HFFc6 (cell line): ENCODE measurements at regions not wholly inside any gene's neighbourhood (a gene's known extent, or its start where the extent isn't known, plus 50 kb on each side); places are given as distances from the start of the nearest gene placed in this dataset.

ENCODE experiments used
- DNase-seq: peaks from one replicate; pipeline ENCODE4 v3.0.0-alpha.2; 2018
- H3K27ac Mint-ChIP-seq: 2 replicates; pipeline ENCODE4 v1.8.0; 2020; ENCODE audit warnings: mild to moderate bottlenecking, mixed read lengths
- H3K27me3 Mint-ChIP-seq: 2 replicates; pipeline ENCODE4 v1.8.0; 2021; ENCODE audit warnings: mild to moderate bottlenecking, moderate library complexity, mixed read lengths; ENCODE audit not compliant: insufficient read depth
- H3K36me3 Mint-ChIP-seq: 2 replicates; pipeline ENCODE4 v1.8.0; 2021; ENCODE audit warnings: low read depth, mixed read lengths
- H3K4me1 Mint-ChIP-seq: 2 replicates; pipeline ENCODE4 v1.8.0; 2020; ENCODE audit warnings: low read depth, mixed read lengths
- H3K4me3 Mint-ChIP-seq: 2 replicates; pipeline ENCODE4 v1.8.0; 2020; ENCODE audit warnings: mild to moderate bottlenecking, moderate library complexity, mixed read lengths
- H3K9me3 Mint-ChIP-seq: 2 replicates; pipeline ENCODE4 v1.8.0; 2020; ENCODE audit warnings: mild to moderate bottlenecking, mixed read lengths
- TF ChIP-seq, protein P1 (sequence below): fragments of 200-600 bp; sonication (generic); IDR thresholded peaks from 2 replicates; pipeline ENCODE4 v1.5.0; 2021; ENCODE audit warnings: antibody characterized with exemption, mild to moderate bottlenecking

DNA sequence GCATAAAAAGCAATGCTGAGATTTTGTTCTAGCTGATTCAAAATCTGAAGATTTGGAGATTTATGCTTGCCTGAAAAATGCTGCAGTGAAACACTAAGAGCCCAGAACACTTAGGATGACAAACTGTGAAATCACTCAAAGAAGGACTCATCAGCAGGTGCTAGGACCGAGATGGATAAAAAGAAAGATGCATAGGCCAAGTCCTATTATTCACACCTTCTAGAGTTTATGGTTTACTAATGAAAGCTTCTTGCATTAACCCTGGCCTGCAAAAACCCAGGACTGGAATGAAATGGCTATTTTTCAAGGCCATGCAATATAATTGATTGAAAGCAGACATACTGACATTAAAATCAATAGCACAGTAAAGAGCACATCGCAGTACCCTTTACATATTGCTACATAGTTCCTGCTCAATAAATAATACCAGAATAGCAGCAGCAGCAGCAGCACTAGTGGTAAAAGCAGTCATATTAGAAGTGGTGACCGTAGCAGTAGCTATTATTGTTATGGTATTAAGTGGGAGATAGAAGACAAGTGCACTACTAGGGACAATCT, 161.7 kb downstream of the RAB38 start:
- DNase-seq, result no peak
- TF ChIP-seq, protein P1, sequence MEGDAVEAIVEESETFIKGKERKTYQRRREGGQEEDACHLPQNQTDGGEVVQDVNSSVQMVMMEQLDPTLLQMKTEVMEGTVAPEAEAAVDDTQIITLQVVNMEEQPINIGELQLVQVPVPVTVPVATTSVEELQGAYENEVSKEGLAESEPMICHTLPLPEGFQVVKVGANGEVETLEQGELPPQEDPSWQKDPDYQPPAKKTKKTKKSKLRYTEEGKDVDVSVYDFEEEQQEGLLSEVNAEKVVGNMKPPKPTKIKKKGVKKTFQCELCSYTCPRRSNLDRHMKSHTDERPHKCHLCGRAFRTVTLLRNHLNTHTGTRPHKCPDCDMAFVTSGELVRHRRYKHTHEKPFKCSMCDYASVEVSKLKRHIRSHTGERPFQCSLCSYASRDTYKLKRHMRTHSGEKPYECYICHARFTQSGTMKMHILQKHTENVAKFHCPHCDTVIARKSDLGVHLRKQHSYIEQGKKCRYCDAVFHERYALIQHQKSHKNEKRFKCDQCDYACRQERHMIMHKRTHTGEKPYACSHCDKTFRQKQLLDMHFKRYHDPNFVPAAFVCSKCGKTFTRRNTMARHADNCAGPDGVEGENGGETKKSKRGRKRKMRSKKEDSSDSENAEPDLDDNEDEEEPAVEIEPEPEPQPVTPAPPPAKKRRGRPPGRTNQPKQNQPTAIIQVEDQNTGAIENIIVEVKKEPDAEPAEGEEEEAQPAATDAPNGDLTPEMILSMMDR, result no peak
- Mint-ChIP-seq H3K9me3 (no peaks in the 10 kb centered on the region), H3K27ac (no peak overlapping the region), H3K36me3 (no peaks in the 10 kb centered on the region), H3K27me3 (peaks cover 3% of the 10 kb centered on the region; the same call in 1 of the 2 replicates), H3K4me1 (no peaks in the 10 kb centered on the region), H3K4me3 (no peak overlapping the region)

DNA sequence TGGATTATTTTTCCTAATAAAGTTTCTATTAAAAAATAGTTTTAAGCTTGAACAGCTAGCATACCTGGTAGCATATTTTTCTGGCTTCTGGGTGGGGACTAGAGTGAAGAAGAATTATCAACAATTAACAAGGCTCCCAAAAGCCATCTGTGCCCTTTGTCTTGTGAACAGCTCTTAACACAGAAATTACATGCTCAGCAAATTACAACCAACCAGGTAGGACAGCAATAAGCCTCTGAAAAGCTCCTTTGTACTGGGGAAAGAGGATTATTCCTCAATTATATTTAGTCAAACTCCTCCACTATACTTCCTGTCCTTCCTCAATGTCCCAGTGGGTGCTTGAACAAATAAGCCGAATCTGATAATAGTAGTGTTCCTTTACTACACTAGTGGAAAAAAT, 162.8 kb downstream of the RAB38 start:
- no peaks in the 10 kb centered on the region for H3K9me3 Mint-ChIP-seq
- peaks cover 3% of the 10 kb centered on the region; the same call in 1 of the 2 replicates for H3K27me3 Mint-ChIP-seq
- no peak overlapping the region for H3K4me3 Mint-ChIP-seq
- TF ChIP-seq, protein P1, result no peak
- no peaks in the 10 kb centered on the region for H3K36me3 Mint-ChIP-seq
- no peaks in the 10 kb centered on the region for H3K4me1 Mint-ChIP-seq
- no peak for DNase-seq
- H3K27ac Mint-ChIP-seq, result no peak overlapping the region

DNA sequence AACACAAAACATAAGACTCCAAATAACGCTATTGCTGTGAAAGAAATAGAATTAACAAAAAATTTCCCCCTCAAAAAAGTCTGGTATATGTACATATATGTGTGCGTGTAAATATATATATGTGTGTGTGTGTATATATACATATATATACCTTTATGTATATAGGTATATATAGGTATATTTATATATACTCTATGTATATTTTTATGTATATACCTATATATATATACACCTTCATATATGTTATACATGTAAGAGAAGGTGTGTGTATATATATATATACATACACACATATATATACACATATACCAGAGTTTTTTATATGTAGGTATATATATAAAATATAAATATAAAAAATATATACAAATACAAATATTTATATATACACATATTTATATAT, 199.2 kb downstream of the RAB38 start:
- Mint-ChIP-seq H3K27me3 (no peaks in the 10 kb centered on the region), H3K27ac (no peak overlapping the region), H3K4me1 (no peaks in the 10 kb centered on the region), H3K4me3 (no peak overlapping the region), H3K36me3 (no peaks in the 10 kb centered on the region), H3K9me3 (no peaks in the 10 kb centered on the region)
- TF ChIP-seq, protein P1, result no peak
- DNase-seq, result no peak

DNA sequence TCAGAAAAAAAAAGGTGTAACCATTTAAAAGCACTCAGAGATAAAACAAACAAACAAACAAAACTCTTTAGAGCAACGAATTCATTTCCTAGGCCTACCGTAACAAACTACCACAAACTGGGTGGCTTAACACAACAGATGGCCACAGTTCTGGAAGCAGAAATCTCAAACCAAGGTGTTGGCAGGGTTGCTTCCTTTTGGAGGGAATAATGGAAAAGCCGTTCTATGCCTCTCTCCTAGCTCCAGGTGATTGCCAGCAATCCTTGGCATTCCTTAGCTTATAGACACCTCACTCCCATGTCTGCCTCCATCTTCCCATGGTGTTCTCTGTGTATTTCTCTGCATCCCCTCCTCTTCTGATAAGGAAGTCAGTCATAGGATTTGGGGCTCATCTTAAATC, 200.4 kb downstream of the RAB38 start:
- Mint-ChIP-seq H3K4me3 (no peak overlapping the region), H3K9me3 (no peaks in the 10 kb centered on the region), H3K36me3 (no peaks in the 10 kb centered on the region), H3K27me3 (no peaks in the 10 kb centered on the region), H3K27ac (no peak overlapping the region), H3K4me1 (no peaks in the 10 kb centered on the region)
- TF ChIP-seq, protein P1, result no peak
- DNase-seq, result no peak

DNA sequence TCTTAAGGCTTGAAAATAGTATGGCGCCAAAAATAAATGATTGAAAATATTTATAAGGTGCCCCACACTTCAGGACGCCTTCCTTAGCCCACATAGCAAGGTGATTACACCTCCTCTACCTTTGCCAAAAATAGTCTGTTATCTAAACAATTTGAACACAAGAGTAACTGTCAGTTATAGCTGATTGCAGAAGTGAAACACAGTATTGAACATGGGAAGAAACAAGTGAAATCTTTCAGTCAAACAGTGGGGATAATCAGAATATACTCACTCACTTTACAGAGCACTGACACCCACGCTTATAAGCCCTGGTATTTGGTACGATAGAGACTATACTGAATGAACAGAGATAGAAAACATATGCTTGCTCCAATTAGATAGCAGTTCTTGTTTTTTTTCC, 203.1 kb downstream of the RAB38 start:
- TF ChIP-seq, protein P1, result no peak
- no peaks in the 10 kb centered on the region; the same call in 1 of the 2 replicates for H3K27me3 Mint-ChIP-seq
- no peak overlapping the region for H3K4me3 Mint-ChIP-seq
- no peaks in the 10 kb centered on the region for H3K36me3 Mint-ChIP-seq
- H3K9me3 Mint-ChIP-seq, result no peaks in the 10 kb centered on the region
- H3K27ac Mint-ChIP-seq, result no peak overlapping the region
- H3K4me1 Mint-ChIP-seq, result no peaks in the 10 kb centered on the region
- DNase-seq, result no peak

DNA sequence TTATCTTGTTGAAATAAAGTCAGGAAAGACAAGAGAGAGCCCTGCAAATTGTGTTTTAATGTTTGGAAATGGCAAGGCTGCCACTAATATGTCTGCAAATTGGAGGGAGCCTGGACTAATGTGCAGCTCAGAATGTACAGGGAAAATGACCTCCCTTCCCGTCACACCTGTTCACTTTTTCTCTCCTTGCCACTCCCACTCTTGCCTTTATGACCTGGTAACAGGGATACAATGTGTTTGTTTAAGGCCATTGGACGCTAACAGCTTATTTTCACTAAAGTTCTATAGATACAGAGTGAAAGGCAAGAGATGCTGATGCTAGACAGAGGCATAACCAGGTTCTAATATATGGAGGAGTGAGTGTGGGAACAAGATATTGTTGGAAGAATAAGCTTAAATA, 203.9 kb downstream of the RAB38 start:
- Mint-ChIP-seq H3K4me1 (no peaks in the 10 kb centered on the region), H3K9me3 (no peaks in the 10 kb centered on the region), H3K27me3 (peaks cover 3% of the 10 kb centered on the region; the same call in 1 of the 2 replicates), H3K4me3 (no peak overlapping the region), H3K36me3 (no peaks in the 10 kb centered on the region), H3K27ac (no peak overlapping the region)
- TF ChIP-seq, protein P1, result no peak
- no peak for DNase-seq
